HG02678 (cell line): ENCODE measurements at regions not wholly inside any gene's neighbourhood (a gene's known extent, or its start where the extent isn't known, plus 50 kb on each side); places are given as distances from the start of the nearest gene placed in this dataset.

Source experiments
- ATAC-seq: cut with Tn5 transposase; IDR thresholded peaks from one replicate; pipeline ENCODE4 v1.9.1; 2021; ENCODE audit warnings: mild to moderate bottlenecking, moderate library complexity; ENCODE audit not compliant: unreplicated experiment

DNA sequence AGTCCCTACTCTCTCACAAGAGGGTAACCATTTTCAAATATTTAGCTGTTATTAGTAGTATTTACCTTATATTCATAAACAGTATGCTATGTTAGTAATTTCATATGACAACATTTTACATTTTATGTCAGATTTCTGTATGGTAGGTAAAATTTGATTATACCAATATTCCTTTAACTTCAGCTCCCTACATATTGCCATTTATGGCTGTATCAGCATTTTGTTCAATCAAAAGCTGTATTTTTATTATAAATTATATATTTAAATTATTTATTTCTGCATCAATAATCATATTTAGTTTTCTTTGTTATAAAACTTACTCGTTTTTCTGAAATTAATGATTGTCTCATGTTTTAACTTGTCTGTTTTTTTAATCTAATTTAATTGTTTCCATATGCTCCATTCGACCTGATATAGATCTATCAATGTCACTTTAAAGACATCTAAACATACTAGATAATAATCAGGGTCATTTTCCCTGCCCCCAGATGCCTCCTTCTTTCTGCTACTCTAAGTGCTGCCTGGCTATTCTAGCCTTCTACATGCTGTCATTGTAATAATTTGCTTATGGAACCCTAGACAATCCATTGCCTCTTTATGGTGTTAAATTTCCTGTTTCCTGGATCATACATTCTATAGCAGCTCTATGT, 1976.7 kb upstream of the ADGRL3 start:
- no peak for ATAC-seq

DNA sequence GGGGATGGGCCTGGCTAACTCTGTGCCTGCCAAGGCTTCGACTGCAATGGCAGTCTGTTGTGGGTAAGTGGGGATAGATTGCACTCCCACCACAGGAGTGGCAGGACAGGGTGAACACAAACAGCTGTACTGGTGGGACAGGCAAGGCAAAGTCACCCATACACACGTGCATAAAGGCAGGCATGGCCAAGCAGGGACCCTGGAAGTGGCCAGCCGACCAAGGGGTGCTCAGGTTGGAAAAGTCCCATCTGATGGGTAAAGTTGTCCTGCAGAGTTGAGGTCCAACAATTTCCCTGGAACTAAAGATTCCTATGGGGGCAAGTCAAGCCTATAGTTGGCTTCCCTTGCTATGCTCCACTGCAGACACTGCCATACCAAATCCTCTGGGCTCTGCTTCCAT, 1961.9 kb upstream of the ADGRL3 start:
- ATAC-seq, result no peak

DNA sequence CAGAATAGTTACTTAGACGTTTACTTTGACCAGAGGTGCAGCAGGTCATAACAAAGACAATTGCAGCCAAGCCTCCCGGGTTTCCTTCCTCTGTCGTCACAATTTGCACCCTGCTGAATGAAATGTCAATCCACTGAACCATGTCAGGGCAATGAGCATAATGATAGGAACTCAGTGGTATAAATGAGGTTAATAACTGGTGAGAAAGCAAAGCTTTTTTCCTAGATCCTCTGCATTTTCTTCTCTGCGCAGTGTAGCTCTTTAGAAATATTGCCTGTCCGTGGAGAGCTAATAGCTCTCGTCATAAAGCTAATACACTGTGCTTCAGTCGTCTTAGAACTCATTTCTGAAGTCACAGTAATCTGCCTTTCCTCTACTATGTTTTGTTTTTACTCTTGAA, 1960.1 kb upstream of the ADGRL3 start:
- ATAC-seq, result no peak

DNA sequence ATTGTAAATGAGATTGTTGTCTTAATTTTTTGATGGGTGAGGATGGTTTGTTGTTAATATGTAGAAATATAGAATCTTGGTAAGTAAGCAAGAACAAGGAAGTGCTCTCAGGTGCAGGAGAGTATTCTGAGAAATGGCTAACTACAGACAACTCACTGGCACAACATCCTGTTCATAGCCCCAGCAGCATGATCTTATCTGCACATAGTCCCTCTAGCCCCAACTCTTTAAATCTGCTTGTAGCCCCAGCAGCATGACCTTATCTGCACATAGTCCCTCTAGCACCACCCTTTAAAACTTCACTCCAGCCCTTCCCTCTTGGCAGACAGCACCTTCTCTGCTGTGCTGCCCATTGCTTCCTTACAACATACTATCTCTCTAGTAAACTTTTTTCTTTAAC, 1957.1 kb upstream of the ADGRL3 start:
- no peak for ATAC-seq

DNA sequence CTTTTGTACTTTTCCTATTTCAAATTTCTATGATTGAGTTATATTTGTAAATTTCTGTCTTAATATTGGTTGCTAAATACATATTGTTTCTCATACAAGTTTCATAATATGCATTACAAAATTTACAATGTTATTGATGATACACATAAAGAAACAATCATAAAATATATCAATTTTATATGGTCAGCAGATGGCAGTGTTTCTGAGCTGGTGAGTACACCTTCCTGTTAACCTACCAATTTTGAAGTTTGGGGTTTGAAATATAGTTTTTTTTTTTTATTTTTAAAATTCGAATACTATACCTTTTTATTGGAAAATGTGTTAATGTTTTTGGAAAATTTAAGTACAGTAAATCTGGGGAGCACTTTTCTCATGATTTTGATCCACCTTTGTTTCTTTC, 1953.1 kb upstream of the ADGRL3 start:
- no peak for ATAC-seq

DNA sequence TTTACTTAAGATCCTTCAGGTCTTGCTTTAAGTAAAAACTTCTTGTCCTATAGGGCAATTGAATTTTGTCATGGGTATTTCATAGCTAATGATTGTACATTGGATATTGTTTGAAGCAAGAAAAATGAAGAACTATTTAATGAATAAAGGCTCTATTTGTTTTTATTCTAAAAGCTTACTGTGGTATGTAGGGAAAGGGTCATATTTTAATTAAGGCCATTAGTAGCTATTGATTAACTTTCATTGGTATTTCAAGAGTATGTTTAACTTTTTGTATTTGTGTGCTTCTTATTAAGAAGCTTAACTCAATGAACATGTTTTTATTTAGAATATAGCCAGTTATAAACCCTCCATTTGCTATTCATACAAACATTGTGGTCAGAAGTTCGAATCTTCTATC, 1951.8 kb upstream of the ADGRL3 start:
- no peak for ATAC-seq

DNA sequence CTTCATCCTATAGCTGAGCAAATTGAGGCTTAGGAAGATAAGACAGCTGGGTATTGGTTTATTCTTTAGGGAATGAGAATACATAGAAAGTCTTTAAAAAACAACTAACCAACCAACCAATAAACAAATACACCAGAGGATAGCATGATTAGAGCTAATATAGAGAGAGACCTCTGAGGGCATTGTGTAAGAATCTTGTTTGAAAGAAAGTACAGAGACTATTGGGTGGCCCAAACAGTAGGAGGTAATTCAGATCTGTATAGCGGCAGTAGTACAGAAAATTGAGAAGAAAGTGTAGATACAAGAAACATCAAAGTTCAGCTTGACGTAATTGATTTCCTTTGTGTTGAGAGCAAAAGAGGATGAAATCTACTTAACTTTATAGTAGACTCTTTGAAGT, 1951.0 kb upstream of the ADGRL3 start:
- no peak for ATAC-seq

DNA sequence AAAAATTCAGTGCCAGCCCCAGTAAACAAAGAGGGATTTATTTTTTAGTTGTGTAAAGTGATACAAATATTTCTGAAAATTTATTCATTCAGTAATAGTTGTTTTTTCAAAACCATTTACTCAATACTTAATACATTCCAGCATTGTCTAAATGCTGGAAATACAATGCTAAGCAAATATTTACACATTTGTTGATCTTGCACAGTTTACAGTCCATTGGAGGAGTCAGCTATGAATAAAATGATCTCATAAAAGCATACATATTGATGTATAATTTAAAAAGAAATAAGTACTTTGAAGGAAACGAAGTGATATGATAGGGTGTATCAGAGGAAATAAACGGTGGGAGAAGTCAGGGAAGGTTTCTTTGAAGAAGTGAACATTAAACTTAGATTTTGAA, 1942.1 kb upstream of the ADGRL3 start:
- ATAC-seq, result no peak

DNA sequence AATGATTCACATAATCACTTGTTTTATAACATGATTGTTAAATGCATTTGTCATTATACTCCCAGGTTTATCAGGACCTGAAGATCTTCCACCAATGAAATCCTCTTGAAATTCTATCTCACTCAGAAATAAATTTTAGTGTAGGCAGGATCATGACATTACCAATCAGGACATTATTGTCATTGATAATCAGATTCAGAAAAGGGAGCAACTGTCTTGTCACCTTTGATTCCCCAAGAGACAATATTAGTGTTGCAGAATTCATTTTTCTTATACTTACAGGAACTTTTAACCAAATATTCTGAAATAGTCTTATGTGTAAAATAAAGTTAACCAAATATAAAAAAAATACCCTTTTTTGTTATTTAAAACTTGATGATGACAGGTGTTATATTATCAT, 1892.5 kb upstream of the ADGRL3 start:
- ATAC-seq, result no peak

DNA sequence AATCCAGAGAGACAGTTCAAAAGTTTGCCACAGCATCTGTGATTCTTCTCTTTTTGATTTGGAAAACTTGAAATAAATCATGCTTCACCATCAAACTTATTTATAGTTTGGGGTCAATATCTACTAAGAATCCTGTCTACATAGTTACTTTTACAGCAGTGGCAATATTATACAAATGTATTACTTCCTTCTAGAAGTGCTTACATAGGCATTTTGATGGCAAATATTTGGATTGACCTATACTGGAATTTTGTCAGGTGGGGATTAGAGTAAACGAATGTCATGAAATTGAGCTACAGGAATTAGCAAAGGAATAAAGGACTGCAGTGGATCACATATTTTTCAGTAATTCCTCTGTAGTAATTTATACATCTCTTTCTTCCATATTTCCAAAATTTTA, 1885.5 kb upstream of the ADGRL3 start:
- no peak for ATAC-seq

DNA sequence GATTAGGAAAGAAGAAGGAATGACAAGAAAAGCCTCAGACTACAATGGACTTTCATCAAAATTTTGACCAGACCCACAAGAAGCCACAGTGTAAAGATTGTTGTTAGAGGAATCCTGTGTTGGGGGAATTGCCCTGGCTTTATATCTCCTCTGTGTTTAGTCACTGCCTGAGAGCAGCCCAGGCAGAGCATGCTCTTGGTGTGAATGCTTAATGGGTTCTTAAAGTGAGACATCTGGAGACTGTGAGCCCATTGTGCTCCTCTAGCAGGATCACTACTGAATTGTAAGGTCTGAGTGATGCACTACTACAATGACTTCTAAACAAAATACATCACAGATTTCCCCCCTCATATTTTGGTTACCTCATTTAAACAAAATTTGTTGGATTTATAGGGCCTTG, 1860.5 kb upstream of the ADGRL3 start:
- no peak for ATAC-seq

DNA sequence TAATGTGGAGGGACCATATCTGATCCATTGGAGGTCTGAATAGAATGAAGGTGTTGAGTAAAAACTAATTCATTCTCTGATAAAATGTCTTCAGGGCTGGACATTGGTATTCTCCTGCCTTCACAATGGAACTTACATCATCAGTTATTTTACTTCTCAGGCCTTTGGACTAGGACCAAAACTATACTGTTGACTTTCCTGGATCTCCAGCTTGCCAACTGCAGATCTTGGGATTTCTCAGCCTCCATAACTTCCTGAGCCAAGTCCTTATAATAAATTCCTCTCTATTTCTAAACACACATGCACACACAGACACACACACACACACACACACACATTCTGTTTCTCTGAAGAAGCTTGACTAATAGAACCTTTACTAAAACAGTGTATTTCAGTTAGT, 1858.6 kb upstream of the ADGRL3 start:
- ATAC-seq, result no peak

DNA sequence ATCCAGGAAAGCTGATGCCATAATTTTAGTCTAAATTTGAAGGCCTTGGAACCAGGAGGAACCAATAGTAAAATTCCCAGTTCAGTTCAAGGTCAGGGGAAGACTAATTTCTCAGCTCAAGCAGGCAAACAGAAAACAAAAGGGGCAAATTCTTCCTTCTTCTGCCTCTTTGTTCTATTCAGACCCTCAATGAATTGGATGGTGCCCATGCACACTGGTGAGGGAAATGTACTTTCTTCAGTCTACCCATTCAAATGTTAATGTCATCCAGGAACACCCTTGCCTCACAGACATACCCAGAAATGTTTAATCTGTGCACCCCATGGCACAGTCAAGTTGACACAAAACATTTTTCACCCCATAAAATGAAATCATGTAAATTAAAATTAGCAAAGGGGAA, 1851.2 kb upstream of the ADGRL3 start:
- no peak for ATAC-seq

DNA sequence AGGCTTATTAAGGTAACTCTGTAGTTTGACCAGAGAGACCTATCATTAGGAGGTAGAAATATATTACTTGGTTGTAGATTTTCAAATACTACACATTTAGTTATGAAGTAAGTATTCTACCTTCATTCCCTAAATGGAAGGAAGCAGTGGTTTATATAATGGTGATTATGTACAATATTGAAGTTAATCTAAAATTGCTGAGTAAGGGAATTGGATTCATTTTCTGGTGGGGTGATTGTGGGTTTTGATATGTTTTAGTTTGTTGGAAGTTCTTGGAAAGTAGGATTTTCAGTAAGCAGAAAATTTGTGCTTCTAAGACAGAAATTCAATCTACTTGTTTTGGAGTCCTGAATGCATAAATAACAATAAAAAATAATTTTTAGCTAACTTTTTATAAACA, 1830.9 kb upstream of the ADGRL3 start:
- no peak for ATAC-seq

DNA sequence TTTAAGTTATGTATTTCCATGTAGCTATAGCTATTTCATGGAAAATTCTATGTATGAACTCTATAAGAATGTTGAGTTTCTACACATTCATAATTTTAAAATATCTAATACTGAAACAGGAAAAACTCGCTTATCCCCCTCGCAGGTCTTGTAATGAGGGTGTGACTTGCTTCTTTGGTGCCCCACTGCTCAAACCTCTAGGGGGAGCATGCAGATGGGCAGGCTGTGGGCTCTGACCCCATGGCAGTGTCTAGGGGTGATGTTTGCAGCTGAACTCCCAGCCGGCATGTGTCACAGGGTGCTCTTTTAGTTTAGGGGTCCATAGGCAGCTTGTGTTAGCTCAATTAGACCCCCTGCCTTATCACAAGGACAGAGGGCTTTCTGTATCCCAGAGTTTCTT, 1825.7 kb upstream of the ADGRL3 start:
- no peak for ATAC-seq

DNA sequence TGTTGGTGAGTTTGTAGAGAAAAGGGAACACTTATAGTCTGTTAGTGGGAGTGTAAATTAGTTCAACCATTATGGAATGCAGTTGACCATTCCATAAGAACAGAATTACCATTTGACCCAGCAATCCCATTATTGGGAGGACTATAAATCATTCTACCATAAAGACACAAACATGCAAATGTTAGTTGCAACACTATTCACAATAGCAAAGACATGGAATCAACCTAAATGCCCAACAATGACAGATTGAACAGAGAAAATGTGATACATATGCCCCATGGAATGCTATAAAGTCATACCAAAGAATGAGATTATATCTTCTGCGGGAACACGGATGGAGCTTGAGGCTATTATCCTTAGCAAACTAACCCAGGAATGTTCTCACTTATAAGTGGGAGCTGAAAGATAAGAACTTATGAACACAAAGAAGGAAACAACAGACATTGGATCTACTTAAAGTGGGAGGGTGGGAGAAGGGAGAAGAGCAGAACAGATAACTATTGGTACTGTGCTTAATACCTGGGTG, 1819.2 kb upstream of the ADGRL3 start:
- no peak for ATAC-seq

DNA sequence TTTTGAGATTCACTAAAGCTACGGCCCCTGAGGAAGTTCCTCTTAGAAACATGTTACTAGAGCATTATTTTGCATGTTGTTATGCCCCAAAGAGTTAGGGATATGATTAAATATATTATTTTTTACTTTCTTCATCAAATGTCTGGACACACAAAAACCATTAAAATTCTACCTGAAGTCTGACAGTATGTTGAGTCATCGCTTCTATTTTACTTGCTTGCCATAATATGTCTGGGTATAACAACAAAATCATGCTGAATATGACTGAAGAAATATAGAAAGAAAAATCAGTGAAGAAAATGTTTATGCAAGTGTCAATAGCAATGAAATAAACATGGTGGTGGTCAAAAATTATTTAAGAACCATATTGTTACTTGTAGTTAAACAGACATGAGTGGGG, 1818.5 kb upstream of the ADGRL3 start:
- no peak for ATAC-seq

DNA sequence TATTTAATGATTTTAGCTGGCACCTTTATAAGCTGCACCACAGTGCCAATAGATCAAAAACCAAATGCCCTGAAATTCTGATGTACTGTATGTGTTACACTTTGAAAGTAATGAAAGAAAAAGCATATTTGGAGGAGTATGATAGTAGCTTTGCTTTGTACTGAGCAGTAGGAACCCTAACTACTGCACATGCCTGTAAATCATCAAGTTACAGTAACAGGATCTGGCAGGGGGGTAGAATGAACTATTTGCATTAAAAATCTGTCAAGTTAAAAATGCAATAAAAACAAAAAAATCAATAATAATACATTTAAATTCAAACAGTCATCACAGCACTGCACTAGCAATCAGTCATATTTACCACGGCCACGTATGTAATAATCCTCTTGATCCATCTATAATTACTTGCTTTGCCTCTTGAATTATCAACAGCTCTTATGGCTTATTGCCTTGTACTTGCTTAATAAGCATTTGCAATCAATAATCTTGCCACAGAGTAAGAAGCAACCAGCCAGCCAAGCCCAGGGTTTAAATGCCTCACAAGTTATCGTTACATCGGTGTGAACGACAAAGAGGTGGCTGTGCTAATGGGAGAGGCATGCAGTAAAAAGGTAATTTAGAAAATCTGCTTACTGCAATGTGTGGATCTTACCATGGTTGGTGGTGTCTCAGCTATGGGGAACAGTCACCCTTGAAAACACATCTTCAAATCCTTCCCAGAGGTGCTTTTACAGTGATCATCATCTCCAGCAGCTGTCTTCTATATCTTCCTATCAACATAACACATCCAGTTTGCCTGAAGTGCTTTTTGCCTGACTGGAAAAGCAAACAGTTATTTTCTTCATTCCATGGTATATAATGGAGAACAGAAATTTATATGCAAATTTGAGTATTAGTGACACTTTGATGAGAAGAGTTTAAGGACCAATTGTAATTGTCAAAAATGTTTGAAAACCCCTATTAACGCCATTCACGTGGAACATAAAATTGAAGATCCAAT, 1812.1 kb upstream of the ADGRL3 start:
- ATAC-seq, result no peak

DNA sequence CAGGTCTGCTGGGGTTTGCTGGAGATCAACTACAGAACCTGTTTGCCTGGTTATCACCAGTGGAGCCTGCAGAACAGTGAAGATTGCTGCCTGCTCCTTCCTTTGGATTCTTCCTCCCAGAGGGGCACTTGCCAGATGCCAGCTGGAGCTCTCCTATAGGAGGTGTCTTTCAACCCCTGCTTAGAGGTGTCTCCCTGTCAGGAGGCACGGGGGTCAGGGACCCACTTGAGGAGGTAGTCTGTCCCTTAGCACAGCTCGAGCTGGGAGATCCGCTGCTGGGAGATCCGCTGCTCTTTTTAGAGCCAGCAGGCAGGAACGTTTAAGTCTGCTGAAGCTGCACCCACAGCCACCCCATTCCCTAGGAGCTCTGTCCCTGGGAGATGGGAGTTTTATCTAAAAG, 1806.3 kb upstream of the ADGRL3 start:
- ATAC-seq, result no peak

DNA sequence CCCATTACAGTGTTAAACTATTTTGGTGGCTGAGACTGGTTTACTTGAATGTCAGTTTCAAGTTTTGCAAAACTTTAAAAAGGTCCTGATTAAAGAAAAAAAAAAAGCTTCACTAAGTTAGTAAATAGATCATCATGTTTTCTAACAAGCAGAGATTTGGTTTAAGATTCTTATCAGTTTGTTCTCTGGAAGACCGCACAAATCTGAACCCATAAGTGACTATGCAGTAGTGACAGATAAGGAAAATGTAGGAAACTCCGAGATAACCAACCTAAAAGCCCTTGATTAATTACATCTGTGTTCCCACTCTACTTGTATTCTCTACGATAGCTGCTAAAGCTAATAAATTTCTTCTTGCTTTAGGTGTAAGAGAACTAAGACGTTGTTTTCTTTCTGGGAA, 1799.8 kb upstream of the ADGRL3 start:
- ATAC-seq, result no peak

DNA sequence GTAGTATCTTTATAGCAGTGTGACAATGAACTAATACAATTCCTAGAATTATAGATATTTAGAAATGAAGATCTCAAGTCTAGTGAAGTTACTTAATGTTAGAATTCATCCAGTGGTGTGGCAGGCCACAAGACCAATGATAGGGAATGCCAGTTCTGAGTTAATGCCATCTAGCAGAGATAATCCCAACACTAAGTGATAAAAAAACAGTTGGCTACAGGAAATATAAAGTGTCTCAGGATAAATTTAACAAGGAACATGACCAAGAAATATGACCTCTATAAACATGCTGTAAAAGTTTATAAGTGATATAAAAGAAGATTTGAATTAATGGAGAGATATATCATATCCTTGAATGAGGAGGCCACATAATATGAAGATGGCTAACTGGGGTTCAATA, 1790.5 kb upstream of the ADGRL3 start:
- ATAC-seq, result no peak

DNA sequence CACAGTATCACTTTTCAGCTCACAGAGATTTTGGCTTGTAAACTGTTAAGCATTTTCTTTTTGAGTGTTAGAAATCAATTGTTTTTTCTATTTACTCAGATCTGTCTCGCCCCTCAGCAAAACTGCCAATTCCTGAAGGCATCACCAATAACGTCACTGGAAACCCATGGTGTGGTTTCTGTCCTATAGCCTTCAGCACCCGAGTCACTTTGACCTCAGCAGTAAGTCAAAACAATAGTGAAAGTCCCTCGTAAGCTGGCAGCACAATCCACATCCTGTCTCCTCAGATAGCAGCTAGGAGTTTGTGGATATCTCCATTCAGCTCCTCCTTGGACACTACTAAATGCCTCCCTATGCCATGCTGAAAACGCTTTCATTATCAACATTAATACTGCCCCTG, 1787.4 kb upstream of the ADGRL3 start:
- no peak for ATAC-seq
